Left lung (tissue), 4 donors: ENCODE measurements at regions not wholly inside any gene's neighbourhood (a gene's known extent, or its start where the extent isn't known, plus 50 kb on each side); places are given as distances from the start of the nearest gene placed in this dataset.
A peak's percentile ranks its signal among the peaks of the same experiment; 100 is the strongest.

ENCODE experiments used
- ATAC-seq: fragments of 200-7000 bp; cut with Tn5 transposase; one replicate; pipeline ENCODE4 v1.9.1; 2020; ENCODE audit warnings: moderate library complexity
- DNase-seq, 4 donors: peaks; one replicate each; pipeline ENCODE4 v3.0.0-alpha.2; 2013 to 2020
- H3K27ac ChIP-seq, 2 donors: fragments of 200-600 bp; sonication (generic) in 1 of 2; one replicate each; pipeline versions ENCODE4 v1.5.0 to v1.8.0; 2020 to 2021
- H3K27me3 ChIP-seq, 2 donors: fragments of 200-600 bp; sonication (generic) in 1 of 2; one replicate each; pipeline versions ENCODE4 v1.5.0 to v1.8.0; 2020 to 2021
- H3K36me3 ChIP-seq, 2 donors: fragments of 200-600 bp; sonication (generic) in 1 of 2; one replicate each; pipeline versions ENCODE4 v1.5.0 to v1.8.0; 2020 to 2021
- H3K4me1 ChIP-seq, 2 donors: fragments of 200-600 bp; one replicate each; pipeline ENCODE4 v1.8.0; 2021
- H3K4me3 ChIP-seq, 2 donors: fragments of 200-600 bp; sonication (generic) in 1 of 2; one replicate each; pipeline versions ENCODE4 v1.5.0 to v1.8.0; 2020 to 2021; ENCODE audit warnings: mild to moderate bottlenecking in 1 of 2
- H3K9me3 ChIP-seq, 2 donors: fragments of 200-600 bp; sonication (generic) in 1 of 2; one replicate each; pipeline versions ENCODE4 v1.5.0 to v1.8.0; 2020 to 2021
- intact Hi-C, 2 donors: fragments of 100-400 bp; cut with DNase I; formaldehyde crosslinking; loops; one replicate each; pipeline versions ENCODE4 v1.11.2 to v1.14.2; 2022
- TF ChIP-seq, protein P1 (sequence below), 2 donors: fragments of 200-600 bp; sonication (generic) in 1 of 2; IDR thresholded peaks; one replicate each; pipeline versions ENCODE4 v1.5.0 to v1.8.0; 2021; ENCODE audit warnings: antibody characterized with exemption in 2 of 2
- donor health status: DM: no; HTN: yes; CAD: no.
- donor health status: DM: no; HTN: no; CAD: no.

DNA sequence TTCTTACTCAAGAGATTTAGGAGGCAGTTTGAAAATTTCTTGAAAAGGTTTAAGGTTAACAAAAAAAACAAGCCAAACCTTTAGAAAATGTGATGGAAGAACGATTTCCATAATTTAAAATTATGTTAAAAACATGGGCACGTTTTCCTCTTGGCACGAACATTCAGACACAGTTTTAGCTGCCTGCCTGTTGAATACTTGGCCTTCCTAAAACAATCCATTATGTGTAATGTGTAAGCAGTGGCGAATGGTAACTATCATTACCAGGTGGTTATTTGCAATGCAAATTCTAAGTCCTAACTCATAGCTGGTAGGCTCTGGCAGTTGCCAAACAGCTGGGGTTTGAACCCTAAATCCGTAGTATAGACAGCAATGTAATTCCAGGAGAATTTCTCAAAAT is 1425.7 kb upstream of the SLC10A2 start:
- DNase-seq (no peak), ATAC-seq (no peak)
- TF ChIP-seq, protein P1, sequence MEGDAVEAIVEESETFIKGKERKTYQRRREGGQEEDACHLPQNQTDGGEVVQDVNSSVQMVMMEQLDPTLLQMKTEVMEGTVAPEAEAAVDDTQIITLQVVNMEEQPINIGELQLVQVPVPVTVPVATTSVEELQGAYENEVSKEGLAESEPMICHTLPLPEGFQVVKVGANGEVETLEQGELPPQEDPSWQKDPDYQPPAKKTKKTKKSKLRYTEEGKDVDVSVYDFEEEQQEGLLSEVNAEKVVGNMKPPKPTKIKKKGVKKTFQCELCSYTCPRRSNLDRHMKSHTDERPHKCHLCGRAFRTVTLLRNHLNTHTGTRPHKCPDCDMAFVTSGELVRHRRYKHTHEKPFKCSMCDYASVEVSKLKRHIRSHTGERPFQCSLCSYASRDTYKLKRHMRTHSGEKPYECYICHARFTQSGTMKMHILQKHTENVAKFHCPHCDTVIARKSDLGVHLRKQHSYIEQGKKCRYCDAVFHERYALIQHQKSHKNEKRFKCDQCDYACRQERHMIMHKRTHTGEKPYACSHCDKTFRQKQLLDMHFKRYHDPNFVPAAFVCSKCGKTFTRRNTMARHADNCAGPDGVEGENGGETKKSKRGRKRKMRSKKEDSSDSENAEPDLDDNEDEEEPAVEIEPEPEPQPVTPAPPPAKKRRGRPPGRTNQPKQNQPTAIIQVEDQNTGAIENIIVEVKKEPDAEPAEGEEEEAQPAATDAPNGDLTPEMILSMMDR (IDR thresholded peaks at IDR 0.05), result no peak
- Histone ChIP-seq H3K4me3 (no peak overlapping the region), H3K27ac (no peak overlapping the region), H3K36me3 (no peaks in the 10 kb centered on the region), H3K9me3 (peaks cover 0 to 12% of the 10 kb centered on the region in 2 donors), H3K4me1 (no peaks in the 10 kb centered on the region), H3K27me3 (no peaks in the 10 kb centered on the region)
- intact Hi-C loops, result no loop called here

DNA sequence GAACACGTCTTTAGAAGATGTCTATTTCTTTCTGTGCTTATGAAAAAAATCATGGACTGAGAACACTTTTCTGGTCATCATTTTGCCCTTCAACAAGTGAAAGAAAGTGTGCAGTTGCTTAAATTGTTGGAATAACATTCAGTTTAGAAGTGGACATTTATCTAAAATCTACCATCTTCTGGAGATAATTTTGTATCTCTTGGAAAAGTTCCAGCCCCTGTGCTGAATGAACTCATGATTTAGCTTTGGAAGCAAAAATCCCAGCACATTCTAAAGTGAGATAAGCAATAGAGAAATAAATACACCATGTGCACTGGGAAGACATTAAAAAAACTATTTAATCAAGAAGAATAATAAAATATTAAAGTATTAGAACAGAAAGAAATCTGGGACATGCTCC is 1420.8 kb upstream of the SLC10A2 start:
- TF ChIP-seq, protein P1 (IDR thresholded peaks at IDR 0.05), result no peak
- Histone ChIP-seq H3K4me1 (no peaks in the 10 kb centered on the region), H3K27ac (no peak overlapping the region), H3K36me3 (no peaks in the 10 kb centered on the region), H3K4me3 (no peak overlapping the region), H3K27me3 (no peaks in the 10 kb centered on the region), H3K9me3 (peaks cover 0 to 3% of the 10 kb centered on the region in 2 donors)
- ATAC-seq (no peak), DNase-seq (no peak)
- intact Hi-C loops, result no loop called here

GRCh38 chr13:104485571-104485970 is 1419.4 kb upstream of the SLC10A2 start:
- intact Hi-C loops, result no loop called here
- Histone ChIP-seq H3K27ac (no peak overlapping the region), H3K9me3 (peaks cover 0 to 4% of the 10 kb centered on the region in 2 donors), H3K4me1 (no peaks in the 10 kb centered on the region), H3K27me3 (no peaks in the 10 kb centered on the region), H3K4me3 (no peak overlapping the region), H3K36me3 (no peaks in the 10 kb centered on the region)
- TF ChIP-seq, protein P1 (IDR thresholded peaks at IDR 0.05), result no peak
- no peak for ATAC-seq
- no peak for DNase-seq

- DNase-seq (peak in 1 of 4 donors; percentile 51), ATAC-seq (no peak)
- Histone ChIP-seq H3K4me3 (no peak overlapping the region), H3K27me3 (no peaks in the 10 kb centered on the region), H3K4me1 (no peaks in the 10 kb centered on the region), H3K36me3 (no peaks in the 10 kb centered on the region), H3K27ac (no peak overlapping the region), H3K9me3 (peaks cover 0 to 17% of the 10 kb centered on the region in 2 donors)
- TF ChIP-seq, protein P1 (IDR thresholded peaks at IDR 0.05), result no peak
- intact Hi-C loops, result no loop called here
Measured at GRCh38 chr13:104483631-104484030, 1417.4 kb upstream of the SLC10A2 start.

DNA sequence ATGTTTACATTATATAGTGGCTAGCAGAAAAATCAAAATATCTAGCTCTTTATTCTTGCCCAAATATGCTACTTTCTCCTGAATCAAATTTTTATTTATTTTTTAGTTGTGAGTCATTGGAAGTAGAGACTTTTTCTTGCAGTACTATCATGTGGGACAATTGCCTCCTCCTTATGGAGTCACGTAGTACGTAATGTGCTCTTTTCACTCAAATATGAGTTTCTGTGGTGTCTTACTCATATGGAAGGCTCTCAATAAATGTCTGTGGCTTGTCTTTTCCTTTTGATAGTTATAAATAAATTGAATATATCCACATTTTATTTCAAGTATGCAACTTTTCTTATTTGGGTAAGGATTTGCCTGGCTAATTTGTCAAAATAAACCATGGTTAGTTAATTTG is 1411.0 kb upstream of the SLC10A2 start:
- H3K4me1 ChIP-seq, result no peaks in the 10 kb centered on the region
- H3K27me3 ChIP-seq, result no peaks in the 10 kb centered on the region
- H3K36me3 ChIP-seq, result no peaks in the 10 kb centered on the region
- ATAC-seq (no peak), DNase-seq (no peak)
- TF ChIP-seq, protein P1 (IDR thresholded peaks at IDR 0.05), result no peak
- H3K27ac ChIP-seq, result no peak overlapping the region
- intact Hi-C loops, result no loop called here
- peaks cover 0 to 26% of the 10 kb centered on the region in 2 donors for H3K9me3 ChIP-seq
- H3K4me3 ChIP-seq, result no peak overlapping the region
